ENCODE measurements at regions not wholly inside any gene's neighbourhood (a gene's known extent, or its start where the extent isn't known, plus 50 kb on each side); places are given as distances from the start of the nearest gene placed in this dataset.

GRCh38 chr15:96106628-96107027 is 223.9 kb upstream of the NR2F2 start:
- DNase-seq, result no peak
- intact Hi-C loops (cut with DNase I; ENCODE audit: low total_unique reads), result no loop called here
- Histone ChIP-seq H3K27me3 (no peaks in the 10 kb centered on the region), H3K4me1 (no peaks in the 10 kb centered on the region), H3K36me3 (no peaks in the 10 kb centered on the region), H3K27ac (no peak overlapping the region), H3K4me3 (no peak overlapping the region), H3K9me3 (no peaks in the 10 kb centered on the region)
- TF ChIP-seq POLR2A (IDR thresholded peaks at IDR 0.05) (no peak), CTCF (IDR thresholded peaks at IDR 0.05) (no peak)

GRCh38 chr15:96107916-96108315 is 222.6 kb upstream of the NR2F2 start:
- no peaks in the 10 kb centered on the region for H3K27me3 ChIP-seq
- H3K36me3 ChIP-seq, result no peaks in the 10 kb centered on the region
- intact Hi-C loops (cut with DNase I; ENCODE audit: low total_unique reads), result no loop called here
- H3K4me1 ChIP-seq, result no peaks in the 10 kb centered on the region
- no peak overlapping the region for H3K27ac ChIP-seq
- no peak for DNase-seq
- no peaks in the 10 kb centered on the region for H3K9me3 ChIP-seq
- TF ChIP-seq CTCF (IDR thresholded peaks at IDR 0.05) (no peak), POLR2A (IDR thresholded peaks at IDR 0.05) (no peak)
- H3K4me3 ChIP-seq, result no peak overlapping the region

- Histone ChIP-seq H3K4me1 (no peaks in the 10 kb centered on the region), H3K36me3 (no peaks in the 10 kb centered on the region), H3K9me3 (no peaks in the 10 kb centered on the region), H3K27ac (no peak overlapping the region), H3K4me3 (no peak overlapping the region), H3K27me3 (no peaks in the 10 kb centered on the region)
- TF ChIP-seq CTCF (IDR thresholded peaks at IDR 0.05) (no peak), POLR2A (IDR thresholded peaks at IDR 0.05) (no peak)
- DNase-seq, result no peak
- intact Hi-C loops (cut with DNase I; ENCODE audit: low total_unique reads), result no loop called here
Observed at GRCh38 chr15:96108405-96108804, 222.1 kb upstream of the NR2F2 start.

- Histone ChIP-seq H3K27me3 (no peaks in the 10 kb centered on the region), H3K4me3 (no peak overlapping the region), H3K36me3 (no peaks in the 10 kb centered on the region), H3K9me3 (no peaks in the 10 kb centered on the region), H3K4me1 (no peaks in the 10 kb centered on the region), H3K27ac (no peak overlapping the region)
- intact Hi-C loops (cut with DNase I; ENCODE audit: low total_unique reads), result no loop called here
- no peak for DNase-seq
- TF ChIP-seq POLR2A (IDR thresholded peaks at IDR 0.05) (no peak), CTCF (IDR thresholded peaks at IDR 0.05) (no peak)
Observed at GRCh38 chr15:96109820-96110219, 220.7 kb upstream of the NR2F2 start.

GRCh38 chr15:96112018-96112417 is 218.5 kb upstream of the NR2F2 start:
- no peak for DNase-seq
- Histone ChIP-seq H3K36me3 (no peaks in the 10 kb centered on the region), H3K9me3 (no peaks in the 10 kb centered on the region), H3K4me1 (no peaks in the 10 kb centered on the region), H3K4me3 (no peak overlapping the region), H3K27ac (no peak overlapping the region), H3K27me3 (no peaks in the 10 kb centered on the region)
- intact Hi-C loops (cut with DNase I; ENCODE audit: low total_unique reads), result no loop called here
- no peak for TF ChIP-seq CTCF (IDR thresholded peaks at IDR 0.05)
- no peak for TF ChIP-seq POLR2A (IDR thresholded peaks at IDR 0.05)

All from uterus (tissue), 3 donors.